Glomerular visceral epithelial cell (primary cell): ENCODE measurements at regions not wholly inside any gene's neighbourhood (a gene's known extent, or its start where the extent isn't known, plus 50 kb on each side); places are given as distances from the start of the nearest gene placed in this dataset.
A peak's percentile ranks its signal among the peaks of the same experiment; 100 is the strongest.

Experiments used
- DNase-seq: peaks from one replicate; pipeline ENCODE4 v3.0.0-alpha.2; 2016; ENCODE audit errors: extremely low spot score

GRCh38 chr4:11768251-11768972, 339.7 kb upstream of the HS3ST1 start:
- DNase-seq = no peak

GRCh38 chr4:11765849-11766453, 337.3 kb upstream of the HS3ST1 start:
- DNase-seq = peak; percentile 22

DNA sequence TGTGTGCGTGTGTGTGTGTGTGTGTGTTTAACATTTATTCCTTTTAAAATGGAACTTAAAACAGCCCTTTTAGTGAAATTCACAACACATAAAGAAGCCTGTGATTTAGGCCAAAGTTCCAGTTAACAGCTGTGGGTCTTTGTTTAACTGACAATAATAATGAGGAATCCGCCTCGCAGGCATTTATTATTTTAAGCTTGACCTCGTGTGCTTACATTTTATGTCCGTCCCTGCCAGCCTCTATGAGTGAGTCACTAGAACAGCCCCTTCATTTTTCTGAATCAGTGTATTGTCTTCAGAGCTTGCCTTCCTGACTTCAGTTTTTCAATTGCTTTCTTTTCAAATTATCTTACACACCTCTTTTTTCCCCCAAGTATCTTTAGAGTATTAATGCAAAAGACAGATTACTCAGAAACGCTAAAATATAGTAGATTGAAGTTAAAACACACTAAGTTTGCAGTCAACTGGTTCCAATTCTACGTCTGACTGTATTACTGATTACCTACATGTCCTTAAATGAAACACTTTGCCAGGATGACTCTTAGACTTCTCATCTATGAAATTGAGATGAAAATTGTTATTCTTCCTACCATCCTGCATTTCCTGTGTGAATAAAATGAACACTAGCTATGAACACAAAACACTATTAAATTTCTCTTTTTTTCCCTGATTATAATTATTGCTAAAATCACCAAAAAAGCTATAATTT, 319.6 kb upstream of the HS3ST1 start:
- peak; percentile 59 for DNase-seq

GRCh38 chr4:11746734-11747133, 318.0 kb upstream of the HS3ST1 start:
- no peak for DNase-seq

- no peak for DNase-seq
Measured at GRCh38 chr4:11743976-11744375, 315.3 kb upstream of the HS3ST1 start.

DNA sequence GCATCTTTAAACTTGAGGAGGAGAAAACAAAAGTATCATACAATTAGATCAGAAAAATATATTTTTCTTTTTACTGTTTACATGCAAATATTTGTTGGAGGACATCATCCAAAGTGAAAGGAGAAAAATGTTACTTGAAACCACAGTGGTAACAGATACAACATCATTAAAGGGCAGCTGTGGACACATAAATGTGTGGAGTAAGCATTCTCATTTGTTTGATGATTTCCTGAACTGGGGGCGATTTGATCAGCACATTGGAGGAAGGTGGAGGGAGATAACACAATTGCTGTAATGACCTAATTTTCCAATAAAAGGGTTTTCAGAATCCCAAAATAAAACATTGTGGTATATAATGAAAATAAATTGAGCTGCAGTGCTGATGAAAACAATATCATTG, 314.5 kb upstream of the HS3ST1 start:
- no peak for DNase-seq

DNA sequence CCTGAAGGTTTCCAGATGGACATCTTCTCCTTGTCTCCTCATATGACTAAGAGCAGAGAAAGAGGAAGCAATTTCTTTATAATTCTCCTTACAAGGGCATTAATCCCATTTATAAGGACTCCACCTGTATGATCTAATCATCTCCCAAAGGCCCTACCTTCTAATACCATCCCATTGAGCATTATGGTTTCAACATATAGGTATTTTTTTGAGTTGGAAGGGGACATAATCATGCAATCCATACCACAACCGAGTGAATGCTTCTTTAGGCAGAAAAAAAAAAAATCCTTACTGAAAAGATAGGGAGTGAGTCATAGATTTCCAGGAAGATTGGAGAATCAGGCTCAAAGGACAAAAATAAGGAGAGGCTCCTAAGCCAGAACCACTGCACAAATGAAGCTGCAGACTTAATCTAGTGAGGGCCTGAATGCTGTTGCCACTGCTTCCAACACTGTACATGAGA, 312.5 kb upstream of the HS3ST1 start:
- peak; percentile 13 for DNase-seq

- DNase-seq = no peak
Measured at GRCh38 chr4:11739992-11740391, 311.3 kb upstream of the HS3ST1 start.

DNA sequence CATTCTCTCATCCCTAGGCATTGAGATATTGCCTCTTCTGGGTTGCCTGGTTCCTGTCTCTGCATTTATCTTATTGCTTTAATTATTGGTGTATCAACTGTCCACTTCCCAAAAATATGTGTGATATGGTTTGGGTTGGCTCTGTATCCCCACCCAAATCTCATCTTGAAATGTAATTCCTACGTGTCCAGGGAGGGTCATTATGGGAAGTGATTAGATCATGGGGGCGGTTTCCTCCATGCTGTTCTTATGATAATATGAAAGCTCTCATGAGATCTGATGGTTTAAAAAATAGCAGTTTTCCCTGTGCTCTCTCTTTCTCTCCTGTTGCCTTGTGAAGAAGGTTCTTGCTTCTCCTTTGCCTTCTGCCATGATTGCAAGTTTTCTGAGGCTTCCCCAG, 308.3 kb upstream of the HS3ST1 start:
- no peak for DNase-seq

DNA sequence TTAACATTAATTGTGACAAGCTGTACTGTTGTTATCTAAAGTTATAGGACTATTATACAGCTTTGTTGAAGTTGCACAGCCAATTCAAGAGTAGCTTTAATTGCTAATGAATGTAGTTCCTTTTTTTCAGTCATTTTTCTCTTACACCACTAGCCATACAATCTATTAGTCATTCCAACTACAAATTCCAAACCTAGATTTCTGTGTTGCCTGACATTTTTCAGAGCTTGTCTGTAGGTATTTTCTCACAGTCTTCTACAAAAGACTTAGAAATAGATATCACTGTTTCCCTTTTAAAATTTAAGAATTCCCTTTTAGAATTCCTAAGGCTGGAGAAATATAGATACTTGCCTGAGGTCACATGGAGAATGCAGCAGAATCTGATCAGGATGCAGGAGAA, 307.0 kb upstream of the HS3ST1 start:
- no peak for DNase-seq

GRCh38 chr4:11732155-11732554, 303.5 kb upstream of the HS3ST1 start:
- DNase-seq = no peak

DNA sequence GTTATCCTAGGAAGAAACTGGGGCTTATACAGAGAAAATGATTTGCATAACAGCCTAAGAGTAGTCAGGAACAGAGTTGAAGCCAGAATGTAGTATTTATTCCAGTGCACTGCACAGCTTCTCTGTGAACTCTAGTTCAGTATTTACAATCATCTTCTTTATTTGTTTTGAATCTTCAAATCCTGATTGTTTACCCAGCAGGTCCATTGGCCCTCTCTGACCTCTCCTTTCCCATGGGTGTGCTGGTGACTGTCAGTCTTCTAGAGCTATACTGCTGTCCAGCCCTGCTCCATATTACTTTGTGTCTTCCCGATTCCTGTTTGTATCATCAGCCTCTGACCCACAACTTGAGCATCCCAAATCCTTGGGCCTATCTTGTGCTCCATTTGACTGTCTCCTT, 301.9 kb upstream of the HS3ST1 start:
- DNase-seq = no peak

- DNase-seq = no peak
Measured at GRCh38 chr4:11729548-11729947, 300.9 kb upstream of the HS3ST1 start.

DNA sequence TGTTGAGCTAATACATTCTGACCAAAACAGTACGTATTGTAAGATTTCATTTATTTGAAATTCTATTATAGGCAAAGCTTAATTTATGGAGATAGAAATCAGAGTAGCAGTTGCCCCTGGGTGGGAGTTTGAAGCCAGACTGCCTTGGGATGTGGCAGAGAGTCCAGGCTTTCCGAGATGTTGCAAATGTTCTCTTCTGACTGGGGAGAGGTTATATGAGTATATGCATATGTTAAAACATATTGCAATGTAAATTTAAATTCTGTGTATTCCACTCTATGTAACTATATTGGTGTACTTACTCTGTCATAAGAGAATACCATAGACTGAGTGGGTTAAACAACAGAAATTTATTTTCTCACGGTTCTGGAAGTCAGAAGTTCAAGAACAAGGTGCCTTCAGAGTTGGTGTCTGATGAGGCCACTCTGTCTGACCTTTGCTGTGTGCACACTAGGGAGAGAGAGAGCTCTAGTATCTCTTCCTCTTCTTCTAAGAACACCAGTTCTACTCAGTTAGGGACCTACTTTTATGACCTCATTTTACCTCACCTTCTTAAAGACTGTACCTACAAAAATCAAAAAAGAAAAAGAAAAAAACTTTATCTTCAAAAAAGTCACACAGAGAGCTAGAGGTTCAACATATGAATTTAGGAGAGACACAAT, 299.3 kb upstream of the HS3ST1 start:
- DNase-seq = no peak

- no peak for DNase-seq
Measured at GRCh38 chr4:11724731-11725130, 296.0 kb upstream of the HS3ST1 start.

GRCh38 chr4:11722223-11722622, 293.5 kb upstream of the HS3ST1 start:
- DNase-seq = no peak

DNA sequence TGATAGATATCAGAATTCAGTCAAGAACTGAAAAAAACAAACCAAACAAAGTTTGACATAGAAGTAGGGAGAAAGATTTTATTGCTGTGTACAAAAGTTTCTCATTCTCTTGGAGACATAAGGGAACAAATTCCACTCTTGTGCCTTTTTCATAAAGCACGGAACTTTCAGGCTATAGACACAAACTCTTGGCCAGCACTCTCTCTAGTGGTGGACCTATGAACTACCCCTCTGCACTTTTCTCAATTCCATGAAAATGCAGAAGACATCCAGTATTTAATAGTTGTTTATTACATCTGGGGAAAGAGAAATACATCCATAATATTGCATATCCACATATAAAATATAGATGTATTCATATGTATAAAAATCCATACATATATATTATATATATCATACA, 291.6 kb upstream of the HS3ST1 start:
- DNase-seq = peak; percentile 48

GRCh38 chr4:11719879-11720278, 291.2 kb upstream of the HS3ST1 start:
- DNase-seq = no peak

GRCh38 chr4:11715753-11716521, 287.2 kb upstream of the HS3ST1 start:
- DNase-seq = no peak

GRCh38 chr4:11710453-11711093, 281.9 kb upstream of the HS3ST1 start:
- DNase-seq = peak; percentile 61

- peak; percentile 12 for DNase-seq
Measured at GRCh38 chr4:11704186-11704830, 275.6 kb upstream of the HS3ST1 start.
